Lung (tissue), 11 donors: ENCODE measurements at regions not wholly inside any gene's neighbourhood (a gene's known extent, or its start where the extent isn't known, plus 50 kb on each side); places are given as distances from the start of the nearest gene placed in this dataset.
A peak's percentile ranks its signal among the peaks of the same experiment; 100 is the strongest.

Experiments used
- ATAC-seq: fragments of 200-7000 bp; cut with Tn5 transposase; one replicate; pipeline ENCODE4 v1.9.1; 2020; ENCODE audit warnings: moderate number of reproducible peaks; ENCODE audit not compliant: insufficient read depth, low FRiP score
- DNase-seq, 3 donors: peaks; one replicate each; pipeline ENCODE4 v3.0.0-alpha.2; 2013 to 2017
- H3K27ac ChIP-seq, 2 donors: one replicate each; pipeline ENCODE4 v1.5.1; 2013; ENCODE audit warnings: mild to moderate bottlenecking in 2 of 2, moderate library complexity in 2 of 2, control low read depth in 1 of 2, inconsistent platforms in 1 of 2, low read depth in 1 of 2, low read length in 1 of 2
- H3K27me3 ChIP-seq, 3 donors: one replicate each; pipeline ENCODE4 v1.5.1; 2013; ENCODE audit warnings: low read length in 2 of 3; ENCODE audit not compliant: control insufficient read depth in 3 of 3, insufficient read depth in 3 of 3
- H3K36me3 ChIP-seq, 4 donors: one replicate each; pipeline ENCODE4 v1.5.1; 2013; ENCODE audit warnings: low read length in 4 of 4, mild to moderate bottlenecking in 1 of 4, moderate library complexity in 1 of 4; ENCODE audit not compliant: control insufficient read depth in 4 of 4, insufficient read depth in 4 of 4
- H3K4me1 ChIP-seq, 5 donors: one replicate each; pipeline ENCODE4 v1.5.1; 2013; ENCODE audit warnings: low read length in 5 of 5, mild to moderate bottlenecking in 2 of 5, moderate library complexity in 1 of 5; ENCODE audit not compliant: control insufficient read depth in 5 of 5, insufficient read depth in 5 of 5
- H3K4me3 ChIP-seq: one replicate; pipeline ENCODE4 v1.5.1; 2013; ENCODE audit warnings: mild to moderate bottlenecking, control low read depth, moderate library complexity
- H3K9ac ChIP-seq, 2 donors: one replicate each; pipeline ENCODE4 v1.5.1; 2013; ENCODE audit warnings: low read length in 2 of 2, control low read depth in 1 of 2; ENCODE audit not compliant: insufficient read depth in 1 of 2
- H3K9me3 ChIP-seq, 4 donors: one replicate each; pipeline ENCODE4 v1.5.1; 2013; ENCODE audit warnings: low read length in 3 of 4, mild to moderate bottlenecking in 1 of 4, moderate library complexity in 1 of 4; ENCODE audit not compliant: control insufficient read depth in 4 of 4, insufficient read depth in 3 of 4
- WGBS, 2 donors: extraction: QIAGEN DNeasy Blood & Tissue Kit; methylation state at CpG; one replicate each; pipeline ENCODE4 v1.1.7; 2013; 5-methylcytosine and 5-hydroxymethylcytosine counted together
- TF ChIP-seq, protein P1 (sequence below): IDR thresholded peaks from 2 replicates; pipeline ENCODE4 v1.5.1; 2012; ENCODE audit warnings: mild to moderate bottlenecking; ENCODE audit errors: control extremely low read depth, extremely low read depth
- donor health status: control.
- donor health status: control.
- donor health status: Bipolar disorder and iron deficiency.
- donor health status: healthy.
- donor health status: DM: yes; HTN: yes; CAD: no.

- H3K27me3 ChIP-seq = peaks cover 0 to 14% (median 2%) of the 10 kb centered on the region in 3 donors
- DNase-seq (peak in 1 of 3 donors; percentile 7), ATAC-seq (no peak)
- TF ChIP-seq, protein P1, sequence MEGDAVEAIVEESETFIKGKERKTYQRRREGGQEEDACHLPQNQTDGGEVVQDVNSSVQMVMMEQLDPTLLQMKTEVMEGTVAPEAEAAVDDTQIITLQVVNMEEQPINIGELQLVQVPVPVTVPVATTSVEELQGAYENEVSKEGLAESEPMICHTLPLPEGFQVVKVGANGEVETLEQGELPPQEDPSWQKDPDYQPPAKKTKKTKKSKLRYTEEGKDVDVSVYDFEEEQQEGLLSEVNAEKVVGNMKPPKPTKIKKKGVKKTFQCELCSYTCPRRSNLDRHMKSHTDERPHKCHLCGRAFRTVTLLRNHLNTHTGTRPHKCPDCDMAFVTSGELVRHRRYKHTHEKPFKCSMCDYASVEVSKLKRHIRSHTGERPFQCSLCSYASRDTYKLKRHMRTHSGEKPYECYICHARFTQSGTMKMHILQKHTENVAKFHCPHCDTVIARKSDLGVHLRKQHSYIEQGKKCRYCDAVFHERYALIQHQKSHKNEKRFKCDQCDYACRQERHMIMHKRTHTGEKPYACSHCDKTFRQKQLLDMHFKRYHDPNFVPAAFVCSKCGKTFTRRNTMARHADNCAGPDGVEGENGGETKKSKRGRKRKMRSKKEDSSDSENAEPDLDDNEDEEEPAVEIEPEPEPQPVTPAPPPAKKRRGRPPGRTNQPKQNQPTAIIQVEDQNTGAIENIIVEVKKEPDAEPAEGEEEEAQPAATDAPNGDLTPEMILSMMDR = no peak
- no peaks in the 10 kb centered on the region for H3K9me3 ChIP-seq
- WGBS, 2 donors = 21 to 33% methylated on average over 2 of the region's 2 CpGs
- H3K4me3 ChIP-seq = no peak overlapping the region
- H3K36me3 ChIP-seq = no peaks in the 10 kb centered on the region
- H3K27ac ChIP-seq = no peak overlapping the region
- H3K4me1 ChIP-seq = no peaks in the 10 kb centered on the region
- no peak overlapping the region for H3K9ac ChIP-seq
Observed at GRCh38 chrX:99301990-99302389, 1108.1 kb downstream of the PCDH19 start.

GRCh38 chrX:99271641-99272040, 1138.4 kb downstream of the PCDH19 start:
- TF ChIP-seq, protein P1 = no peak
- no peak overlapping the region for H3K27ac ChIP-seq
- no peaks in the 10 kb centered on the region for H3K36me3 ChIP-seq
- 75 to 91% methylated on average over 8 of the region's 8 CpGs for WGBS, 2 donors
- H3K9me3 ChIP-seq = peaks cover 0 to 9% (median 3%) of the 10 kb centered on the region in 4 donors
- H3K4me1 ChIP-seq = no peaks in the 10 kb centered on the region
- H3K4me3 ChIP-seq = no peak overlapping the region
- H3K9ac ChIP-seq = no peak overlapping the region
- ATAC-seq = no peak
- no peaks in the 10 kb centered on the region for H3K27me3 ChIP-seq
- DNase-seq = no peak

- H3K27ac ChIP-seq = no peak overlapping the region
- DNase-seq (no peak), ATAC-seq (no peak)
- no peaks in the 10 kb centered on the region for H3K36me3 ChIP-seq
- no peaks in the 10 kb centered on the region for H3K4me1 ChIP-seq
- H3K9me3 ChIP-seq = peaks cover 0 to under 1% (median 0%) of the 10 kb centered on the region in 4 donors
- no peak overlapping the region for H3K4me3 ChIP-seq
- no peak overlapping the region for H3K9ac ChIP-seq
- no peaks in the 10 kb centered on the region for H3K27me3 ChIP-seq
- 67 to 87% methylated on average over 2 of the region's 2 CpGs for WGBS, 2 donors
- TF ChIP-seq, protein P1 = no peak
Observed at GRCh38 chrX:99266255-99266654, 1143.8 kb downstream of the PCDH19 start.

GRCh38 chrX:99248180-99248579, 1161.9 kb downstream of the PCDH19 start:
- H3K27ac ChIP-seq = no peak overlapping the region
- DNase-seq (no peak), ATAC-seq (no peak)
- H3K9ac ChIP-seq = no peak overlapping the region
- no peaks in the 10 kb centered on the region for H3K36me3 ChIP-seq
- H3K9me3 ChIP-seq = peaks cover 0 to 2% (median 0%) of the 10 kb centered on the region in 4 donors
- peaks cover 0 to 1% (median 0%) of the 10 kb centered on the region in 5 donors for H3K4me1 ChIP-seq
- TF ChIP-seq, protein P1 = no peak
- no peaks in the 10 kb centered on the region for H3K27me3 ChIP-seq
- H3K4me3 ChIP-seq = no peak overlapping the region
